Neuron (in vitro differentiated cells): ENCODE measurements at regions not wholly inside any gene's neighbourhood (a gene's known extent, or its start where the extent isn't known, plus 50 kb on each side); places are given as distances from the start of the nearest gene placed in this dataset.
"Not testable (repeated sequence)": the region's sequence is repeated elsewhere in the genome, so short reads cannot be mapped to it uniquely, and the experiment has no call there.

Experiments used
- H2AFZ ChIP-seq: one replicate; pipeline ENCODE4 v1.6.1; 2013; ENCODE audit warnings: low read depth, mild to moderate bottlenecking, inconsistent platforms, low read length, moderate library complexity
- H3K27me3 ChIP-seq: one replicate; pipeline ENCODE4 v1.6.1; 2013; ENCODE audit warnings: low read length; ENCODE audit not compliant: insufficient read depth
- H3K36me3 ChIP-seq: one replicate; pipeline ENCODE4 v1.6.1; 2013; ENCODE audit warnings: low read length; ENCODE audit not compliant: insufficient read depth
- H3K4me1 ChIP-seq: one replicate; pipeline ENCODE4 v1.6.1; 2013; ENCODE audit warnings: low read length; ENCODE audit not compliant: insufficient read depth
- H3K4me3 ChIP-seq: 2 replicates; pipeline ENCODE4 v1.5.1; 2013; ENCODE audit warnings: mild to moderate bottlenecking, low read length, moderate library complexity
- H3K9me3 ChIP-seq: one replicate; pipeline ENCODE4 v1.6.1; 2013; ENCODE audit warnings: low read length

GRCh38 chrX:39267176-39267575 lies 465.9 kb downstream of the MID1IP1 start:
- no peaks in the 10 kb centered on the region for H3K9me3 ChIP-seq
- no peaks in the 10 kb centered on the region for H3K4me1 ChIP-seq
- H3K36me3 ChIP-seq = no peaks in the 10 kb centered on the region
- no peak overlapping the region for H3K4me3 ChIP-seq
- no peaks in the 10 kb centered on the region for H3K27me3 ChIP-seq
- H2AFZ ChIP-seq = no peak overlapping the region

- no peaks in the 10 kb centered on the region for H3K4me1 ChIP-seq
- no peak overlapping the region for H2AFZ ChIP-seq
- no peaks in the 10 kb centered on the region for H3K27me3 ChIP-seq
- no peak overlapping the region for H3K4me3 ChIP-seq
- no peaks in the 10 kb centered on the region for H3K9me3 ChIP-seq
- H3K36me3 ChIP-seq = no peaks in the 10 kb centered on the region
Measured at GRCh38 chrX:39268207-39268606, 466.9 kb downstream of the MID1IP1 start.

GRCh38 chrX:39275500-39276068 lies 474.3 kb downstream of the MID1IP1 start:
- Histone ChIP-seq H3K9me3 (peaks cover 2% of the 10 kb centered on the region), H3K27me3 (no peaks in the 10 kb centered on the region), H3K4me3 (no peak overlapping the region)

GRCh38 chrX:39277685-39278390 lies 476.6 kb downstream of the MID1IP1 start:
- not testable (repeated sequence) for H3K36me3 ChIP-seq, H3K4me3 ChIP-seq, H3K27me3 ChIP-seq, H2AFZ ChIP-seq, H3K9me3 ChIP-seq, H3K4me1 ChIP-seq

More at GRCh38 chrX:39275500-39276068, 474.3 kb downstream of the MID1IP1 start:
- Histone ChIP-seq H3K36me3 (no peaks in the 10 kb centered on the region), H3K4me1 (no peaks in the 10 kb centered on the region), H2AFZ (no peak overlapping the region)

- Histone ChIP-seq H3K36me3 (no peaks in the 10 kb centered on the region), H3K4me3 (no peak overlapping the region), H2AFZ (no peak overlapping the region), H3K4me1 (no peaks in the 10 kb centered on the region), H3K9me3 (peaks cover 3% of the 10 kb centered on the region), H3K27me3 (no peaks in the 10 kb centered on the region)
Measured at GRCh38 chrX:39283239-39283638, 482.0 kb downstream of the MID1IP1 start.

- Histone ChIP-seq H3K4me3 (no peak overlapping the region), H2AFZ (no peak overlapping the region), H3K4me1 (no peaks in the 10 kb centered on the region), H3K36me3 (no peaks in the 10 kb centered on the region), H3K27me3 (no peaks in the 10 kb centered on the region), H3K9me3 (no peaks in the 10 kb centered on the region)
Measured at GRCh38 chrX:39288592-39288991, 487.3 kb downstream of the MID1IP1 start.

GRCh38 chrX:39289827-39290226 lies 488.6 kb downstream of the MID1IP1 start:
- no peaks in the 10 kb centered on the region for H3K36me3 ChIP-seq
- no peaks in the 10 kb centered on the region for H3K9me3 ChIP-seq

GRCh38 chrX:39293203-39293602 lies 491.9 kb downstream of the MID1IP1 start:
- H2AFZ ChIP-seq = no peak overlapping the region
- no peaks in the 10 kb centered on the region for H3K36me3 ChIP-seq
- no peak overlapping the region for H3K4me3 ChIP-seq
- no peaks in the 10 kb centered on the region for H3K9me3 ChIP-seq
- H3K27me3 ChIP-seq = no peaks in the 10 kb centered on the region
- no peaks in the 10 kb centered on the region for H3K4me1 ChIP-seq

More at GRCh38 chrX:39289827-39290226, 488.6 kb downstream of the MID1IP1 start:
- Histone ChIP-seq H3K4me3 (no peak overlapping the region), H3K4me1 (no peaks in the 10 kb centered on the region), H2AFZ (no peak overlapping the region), H3K27me3 (no peaks in the 10 kb centered on the region)

- H3K36me3 ChIP-seq = no peaks in the 10 kb centered on the region
- no peaks in the 10 kb centered on the region for H3K4me1 ChIP-seq
- no peaks in the 10 kb centered on the region for H3K9me3 ChIP-seq
- no peaks in the 10 kb centered on the region for H3K27me3 ChIP-seq
- H2AFZ ChIP-seq = no peak overlapping the region
- H3K4me3 ChIP-seq = no peak overlapping the region
Measured at GRCh38 chrX:39296472-39296871, 495.2 kb downstream of the MID1IP1 start.

- Histone ChIP-seq H3K4me1 (no peaks in the 10 kb centered on the region), H3K27me3 (no peaks in the 10 kb centered on the region), H3K36me3 (no peaks in the 10 kb centered on the region), H3K9me3 (no peaks in the 10 kb centered on the region), H2AFZ (no peak overlapping the region), H3K4me3 (no peak overlapping the region)
Measured at GRCh38 chrX:39298821-39299220, 497.6 kb downstream of the MID1IP1 start.

- Histone ChIP-seq H3K4me1 (no peaks in the 10 kb centered on the region), H3K36me3 (no peaks in the 10 kb centered on the region), H3K27me3 (no peaks in the 10 kb centered on the region), H2AFZ (no peak overlapping the region), H3K4me3 (no peak overlapping the region), H3K9me3 (no peaks in the 10 kb centered on the region)
Measured at GRCh38 chrX:39299615-39300014, 498.4 kb downstream of the MID1IP1 start.

GRCh38 chrX:39301036-39301435 lies 499.8 kb downstream of the MID1IP1 start:
- Histone ChIP-seq H3K27me3 (no peaks in the 10 kb centered on the region), H3K4me3 (no peak overlapping the region), H3K4me1 (no peaks in the 10 kb centered on the region), H2AFZ (no peak overlapping the region), H3K36me3 (no peaks in the 10 kb centered on the region), H3K9me3 (no peaks in the 10 kb centered on the region)

- H3K36me3 ChIP-seq = no peaks in the 10 kb centered on the region
- H2AFZ ChIP-seq = no peak overlapping the region
- no peak overlapping the region for H3K4me3 ChIP-seq
- H3K27me3 ChIP-seq = no peaks in the 10 kb centered on the region
- no peaks in the 10 kb centered on the region for H3K4me1 ChIP-seq
- H3K9me3 ChIP-seq = no peaks in the 10 kb centered on the region
Measured at GRCh38 chrX:39302838-39303237, 501.6 kb downstream of the MID1IP1 start.

GRCh38 chrX:39304746-39305145 lies 503.5 kb downstream of the MID1IP1 start:
- no peaks in the 10 kb centered on the region for H3K9me3 ChIP-seq
- no peak overlapping the region for H2AFZ ChIP-seq
- H3K27me3 ChIP-seq = no peaks in the 10 kb centered on the region
- no peaks in the 10 kb centered on the region for H3K36me3 ChIP-seq
- no peak overlapping the region for H3K4me3 ChIP-seq
- H3K4me1 ChIP-seq = no peaks in the 10 kb centered on the region
